ENCODE measurements at regions not wholly inside any gene's neighbourhood (a gene's known extent, or its start where the extent isn't known, plus 50 kb on each side); places are given as distances from the start of the nearest gene placed in this dataset.
"Not testable (repeated sequence)": the region's sequence is repeated elsewhere in the genome, so short reads cannot be mapped to it uniquely, and the experiment has no call there.

DNA sequence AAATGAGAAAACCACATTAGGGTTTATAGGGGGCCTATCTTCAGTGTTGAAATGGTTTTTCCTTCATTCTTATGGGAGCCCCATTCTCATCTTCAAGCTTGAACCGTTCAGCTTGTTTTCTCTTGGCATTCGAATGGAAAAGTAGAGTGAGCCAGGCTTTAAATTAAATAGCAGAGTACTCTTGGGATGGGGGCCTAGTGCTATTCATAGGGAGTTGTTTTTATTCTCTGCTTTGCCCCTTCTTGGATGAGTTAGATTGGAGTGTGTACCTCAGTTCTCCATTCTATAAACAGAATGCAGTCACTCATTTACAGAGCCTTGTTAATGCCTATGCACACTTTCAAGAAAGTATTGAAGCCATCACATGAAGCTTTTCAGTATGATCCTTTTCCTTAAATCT is 127.9 kb downstream of the FAM170A start:
- no peak for TF ChIP-seq CTCF (IDR thresholded peaks at IDR 0.05; ENCODE audit: extremely low read depth, missing control alignments)
- DNase-seq (ENCODE audit: low spot score) = no peak

GRCh38 chr5:119769695-119770693 is 140.6 kb downstream of the FAM170A start:
- not testable (repeated sequence) for DNase-seq (ENCODE audit: low spot score)

DNA sequence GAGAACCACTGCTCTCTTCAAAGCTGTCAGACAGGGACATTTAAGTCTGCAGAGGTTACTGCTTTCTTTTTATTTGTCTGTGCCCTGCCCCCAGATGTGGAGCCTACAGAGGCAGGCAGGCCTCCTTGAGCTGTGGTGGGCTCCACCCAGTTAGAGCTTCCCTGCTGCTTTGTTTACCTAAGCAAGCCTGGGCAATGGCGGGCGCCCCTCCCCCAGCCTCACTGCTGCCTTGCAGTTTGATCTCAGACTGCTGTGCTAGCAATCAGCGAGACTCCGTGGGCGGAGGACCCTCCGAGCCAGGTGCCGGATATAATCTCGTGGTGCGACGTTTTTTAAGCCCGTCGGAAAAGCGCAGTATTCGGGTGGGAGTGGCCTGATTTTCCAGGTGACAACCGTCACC is 150.8 kb downstream of the FAM170A start:
- DNase-seq (ENCODE audit: low spot score) = not testable (repeated sequence)

GRCh38 chr5:119785057-119785456 is 155.7 kb downstream of the FAM170A start:
- no peak for TF ChIP-seq CTCF (IDR thresholded peaks at IDR 0.05; ENCODE audit: extremely low read depth, missing control alignments)

GRCh38 chr5:119789406-119790117 is 160.2 kb downstream of the FAM170A start:
- DNase-seq (ENCODE audit: low spot score) = no peak
- TF ChIP-seq CTCF (IDR thresholded peaks at IDR 0.05; ENCODE audit: extremely low read depth, missing control alignments) = no peak

More at GRCh38 chr5:119785057-119785456, 155.7 kb downstream of the FAM170A start:
- DNase-seq (ENCODE audit: low spot score) = no peak

- TF ChIP-seq CTCF (IDR thresholded peaks at IDR 0.05; ENCODE audit: extremely low read depth, missing control alignments) = no peak
Observed at GRCh38 chr5:119792161-119792799, 162.9 kb downstream of the FAM170A start.

DNA sequence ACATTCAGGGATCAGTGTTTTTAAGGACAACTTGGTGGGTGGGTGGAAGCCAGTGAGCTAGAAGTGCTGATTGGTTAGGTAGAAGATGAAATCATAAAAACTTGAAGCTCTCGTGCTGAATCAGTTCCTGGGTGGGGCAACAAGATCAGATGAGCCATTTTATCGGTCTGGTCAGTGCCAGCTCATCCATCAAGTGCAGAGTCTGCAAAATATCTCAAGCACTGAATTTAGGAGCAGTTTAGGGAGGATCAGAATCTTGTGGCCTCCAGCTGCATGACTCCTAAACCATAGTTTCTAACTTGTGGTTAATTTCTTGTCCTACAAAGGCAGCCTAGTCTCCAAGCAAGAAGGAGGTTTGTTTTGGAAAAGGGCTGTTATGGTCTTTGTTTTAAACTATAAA is 166.4 kb downstream of the FAM170A start:
- no peak for DNase-seq (ENCODE audit: low spot score)
- no peak for TF ChIP-seq CTCF (IDR thresholded peaks at IDR 0.05; ENCODE audit: extremely low read depth, missing control alignments)

More at GRCh38 chr5:119792161-119792799, 162.9 kb downstream of the FAM170A start:
- no peak for DNase-seq (ENCODE audit: low spot score)

GRCh38 chr5:119801570-119801969 is 172.2 kb downstream of the FAM170A start:
- no peak for TF ChIP-seq CTCF (IDR thresholded peaks at IDR 0.05; ENCODE audit: extremely low read depth, missing control alignments)
- no peak for DNase-seq (ENCODE audit: low spot score)

Measured in GM20000 (cell line).